GM23338 (cell line): ENCODE measurements at regions not wholly inside any gene's neighbourhood (a gene's known extent, or its start where the extent isn't known, plus 50 kb on each side); places are given as distances from the start of the nearest gene placed in this dataset.

Source experiments
- ATAC-seq: fragments of 200-7000 bp; cut with Tn5 transposase; 3 replicates; pipeline ENCODE4 v1.9.1; 2020
- DNase-seq: peaks from one replicate; pipeline ENCODE4 v3.0.0-alpha.2; 2015; ENCODE audit warnings: low spot score
- H2AFZ ChIP-seq: fragments of 200-600 bp; sonication (generic); 2 replicates; pipeline ENCODE4 v1.8.0; 2016; ENCODE audit warnings: antibody characterized with exemption, mild to moderate bottlenecking, moderate library complexity
- H3F3A ChIP-seq: fragments of 200-600 bp; sonication (generic); replicated peaks from 2 replicates; pipeline ENCODE4 v1.8.0; 2017; ENCODE audit warnings: antibody characterized with exemption, mixed run types, low read depth
- H3K27ac ChIP-seq: fragments of 200-600 bp; sonication (generic); 2 replicates; pipeline ENCODE4 v1.6.1; 2016; ENCODE audit warnings: low read depth
- H3K27me3 ChIP-seq: fragments of 200-600 bp; sonication (generic); 2 replicates; pipeline ENCODE4 v1.8.0; 2016; ENCODE audit warnings: mild to moderate bottlenecking, mixed run types, moderate library complexity; ENCODE audit not compliant: insufficient read depth
- H3K36me3 ChIP-seq: fragments of 200-600 bp; sonication (generic); 2 replicates; pipeline ENCODE4 v1.8.0; 2016; ENCODE audit warnings: mild to moderate bottlenecking; ENCODE audit not compliant: insufficient read depth
- H3K4me1 ChIP-seq: fragments of 200-600 bp; sonication (generic); 2 replicates; pipeline ENCODE4 v1.8.0; 2016; ENCODE audit warnings: mild to moderate bottlenecking, moderate library complexity; ENCODE audit not compliant: insufficient read depth
- H3K4me2 ChIP-seq: fragments of 200-600 bp; sonication (generic); 2 replicates; pipeline ENCODE4 v1.7.1; 2017; ENCODE audit warnings: mixed run types
- H3K4me3 ChIP-seq: fragments of 200-600 bp; sonication (generic); 2 replicates; pipeline ENCODE4 v1.6.1; 2016; ENCODE audit warnings: mixed run types
- H3K79me2 ChIP-seq: fragments of 200-600 bp; sonication (generic); replicated peaks from 2 replicates; pipeline ENCODE4 v1.8.0; 2017; ENCODE audit warnings: mild to moderate bottlenecking; ENCODE audit not compliant: insufficient read depth
- H3K9me2 ChIP-seq: fragments of 200-600 bp; sonication (generic); 2 replicates; pipeline ENCODE4 v1.8.0; 2017; ENCODE audit not compliant: insufficient read depth
- H4K20me1 ChIP-seq: fragments of 200-600 bp; sonication (generic); replicated peaks from 2 replicates; pipeline ENCODE4 v1.8.0; 2017; ENCODE audit warnings: mild to moderate bottlenecking; ENCODE audit not compliant: insufficient read depth
- H3K27ac Mint-ChIP-seq: 2 replicates; pipeline ENCODE4 v1.8.0; 2020; ENCODE audit warnings: inconsistent platforms, mild to moderate bottlenecking, moderate library complexity, mixed read lengths
- H3K27me3 Mint-ChIP-seq: 3 replicates; pipeline ENCODE4 v1.8.0; 2022; ENCODE audit warnings: low read depth, mild to moderate bottlenecking, moderate library complexity, mixed read lengths, inconsistent platforms; ENCODE audit not compliant: insufficient read depth, poor library complexity
- H3K36me3 Mint-ChIP-seq: 3 replicates; pipeline ENCODE4 v1.8.0; 2021; ENCODE audit warnings: low read depth, mild to moderate bottlenecking, inconsistent platforms, moderate library complexity, mixed read lengths
- H3K4me1 Mint-ChIP-seq: 3 replicates; pipeline ENCODE4 v1.8.0; 2020; ENCODE audit warnings: mild to moderate bottlenecking, inconsistent platforms, mixed read lengths
- H3K4me3 Mint-ChIP-seq: 3 replicates; pipeline ENCODE4 v1.8.0; 2021; ENCODE audit warnings: moderate library complexity, mild to moderate bottlenecking, inconsistent platforms, mixed read lengths
- H3K9me3 Mint-ChIP-seq: 3 replicates; pipeline ENCODE4 v1.8.0; 2020; ENCODE audit warnings: moderate library complexity, mild to moderate bottlenecking, inconsistent platforms, mixed read lengths
- CREB1 ChIP-seq: fragments of 250-450 bp; sonication (Bioruptor Pico); IDR thresholded peaks from 2 replicates; pipeline ENCODE4 v1.5.0; 2020; ENCODE audit warnings: low read depth, mild to moderate bottlenecking, moderate library complexity
- ETS1 ChIP-seq: IDR thresholded peaks from 2 replicates; pipeline ENCODE4 v1.6.1; 2016; ENCODE audit warnings: antibody characterized with exemption
- EZH2 ChIP-seq: fragments of 200-600 bp; sonication (generic); IDR thresholded peaks from one replicate; pipeline ENCODE4 v1.8.0; 2017; ENCODE audit warnings: antibody characterized with exemption, mild to moderate bottlenecking, low read depth; ENCODE audit not compliant: unreplicated experiment
- EZH2phosphoT487 ChIP-seq: fragments of 200-600 bp; sonication (generic); IDR thresholded peaks from one replicate; pipeline ENCODE4 v1.8.1; 2018; ENCODE audit warnings: antibody characterized with exemption; ENCODE audit not compliant: unreplicated experiment
- JUNB ChIP-seq: IDR thresholded peaks from one replicate; pipeline ENCODE4 v1.6.1; 2016; ENCODE audit warnings: antibody characterized with exemption; ENCODE audit not compliant: unreplicated experiment
- NANOG ChIP-seq: IDR thresholded peaks from 2 replicates; pipeline ENCODE4 v1.6.1; 2016; ENCODE audit warnings: antibody characterized with exemption, borderline replicate concordance
- POLR2AphosphoS5 ChIP-seq: IDR thresholded peaks from 2 replicates; pipeline ENCODE4 v1.6.1; 2016; ENCODE audit warnings: antibody characterized with exemption, low read depth
- STAT1 ChIP-seq: IDR thresholded peaks from one replicate; pipeline ENCODE4 v1.6.1; 2016; ENCODE audit warnings: antibody characterized with exemption; ENCODE audit not compliant: unreplicated experiment
- ZNF114 ChIP-seq: fragments of 250-450 bp; sonication (Bioruptor Pico); IDR thresholded peaks from 2 replicates; pipeline ENCODE4 v1.5.0; 2020; ENCODE audit warnings: mild to moderate bottlenecking, moderate library complexity
- ZNF331 ChIP-seq: fragments of 250-450 bp; sonication (Bioruptor Pico); IDR thresholded peaks from 2 replicates; pipeline ENCODE4 v1.5.0; 2020; ENCODE audit warnings: low read depth, mild to moderate bottlenecking, moderate library complexity
- TF ChIP-seq, protein P1 (sequence below): IDR thresholded peaks from one replicate; pipeline ENCODE4 v1.6.1; 2018; ENCODE audit warnings: antibody characterized with exemption; ENCODE audit not compliant: unreplicated experiment
- TF ChIP-seq, protein P2 (sequence below), 2 experiments: fragments of 200-600 bp in 1 of 2; sonication (generic) in 1 of 2; conservative IDR thresholded peaks; 2 replicates each; pipeline versions ENCODE4 v1.5.1 to v1.6.1; 2016 to 2017; ENCODE audit warnings: antibody characterized with exemption in 2 of 2, low read depth in 2 of 2, mild to moderate bottlenecking in 2 of 2, moderate library complexity in 1 of 2
- TF ChIP-seq, protein P3 (sequence below): fragments of 250-450 bp; sonication (Bioruptor Pico); IDR thresholded peaks from 2 replicates; pipeline ENCODE4 v1.5.0; 2020; ENCODE audit warnings: mild to moderate bottlenecking, moderate library complexity

- no peaks in the 10 kb centered on the region for H4K20me1 ChIP-seq
- Mint-ChIP-seq H3K9me3 (no peaks in the 10 kb centered on the region; the same call in 2 of the 3 replicates), H3K27ac (no peak overlapping the region), H3K4me3 (no peak overlapping the region), H3K27me3 (no peaks in the 10 kb centered on the region), H3K4me1 (no peaks in the 10 kb centered on the region), H3K36me3 (no peaks in the 10 kb centered on the region)
- ATAC-seq (no peak), DNase-seq (no peak)
- no peak overlapping the region for H3K4me2 ChIP-seq
- no peaks in the 10 kb centered on the region for H3K36me3 ChIP-seq
- no peaks in the 10 kb centered on the region for H3K9me2 ChIP-seq
- H3F3A ChIP-seq = no peaks in the 10 kb centered on the region
- TF ChIP-seq, protein P1, sequence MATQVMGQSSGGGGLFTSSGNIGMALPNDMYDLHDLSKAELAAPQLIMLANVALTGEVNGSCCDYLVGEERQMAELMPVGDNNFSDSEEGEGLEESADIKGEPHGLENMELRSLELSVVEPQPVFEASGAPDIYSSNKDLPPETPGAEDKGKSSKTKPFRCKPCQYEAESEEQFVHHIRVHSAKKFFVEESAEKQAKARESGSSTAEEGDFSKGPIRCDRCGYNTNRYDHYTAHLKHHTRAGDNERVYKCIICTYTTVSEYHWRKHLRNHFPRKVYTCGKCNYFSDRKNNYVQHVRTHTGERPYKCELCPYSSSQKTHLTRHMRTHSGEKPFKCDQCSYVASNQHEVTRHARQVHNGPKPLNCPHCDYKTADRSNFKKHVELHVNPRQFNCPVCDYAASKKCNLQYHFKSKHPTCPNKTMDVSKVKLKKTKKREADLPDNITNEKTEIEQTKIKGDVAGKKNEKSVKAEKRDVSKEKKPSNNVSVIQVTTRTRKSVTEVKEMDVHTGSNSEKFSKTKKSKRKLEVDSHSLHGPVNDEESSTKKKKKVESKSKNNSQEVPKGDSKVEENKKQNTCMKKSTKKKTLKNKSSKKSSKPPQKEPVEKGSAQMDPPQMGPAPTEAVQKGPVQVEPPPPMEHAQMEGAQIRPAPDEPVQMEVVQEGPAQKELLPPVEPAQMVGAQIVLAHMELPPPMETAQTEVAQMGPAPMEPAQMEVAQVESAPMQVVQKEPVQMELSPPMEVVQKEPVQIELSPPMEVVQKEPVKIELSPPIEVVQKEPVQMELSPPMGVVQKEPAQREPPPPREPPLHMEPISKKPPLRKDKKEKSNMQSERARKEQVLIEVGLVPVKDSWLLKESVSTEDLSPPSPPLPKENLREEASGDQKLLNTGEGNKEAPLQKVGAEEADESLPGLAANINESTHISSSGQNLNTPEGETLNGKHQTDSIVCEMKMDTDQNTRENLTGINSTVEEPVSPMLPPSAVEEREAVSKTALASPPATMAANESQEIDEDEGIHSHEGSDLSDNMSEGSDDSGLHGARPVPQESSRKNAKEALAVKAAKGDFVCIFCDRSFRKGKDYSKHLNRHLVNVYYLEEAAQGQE = no peak
- TF ChIP-seq NANOG (no peak), POLR2AphosphoS5 (no peak), ETS1 (no peak), STAT1 (no peak), ZNF331 (CRISPR knock-in tag) (no peak), EZH2 (no peak), EZH2phosphoT487 (no peak), JUNB (no peak), ZNF114 (no peak), CREB1 (CRISPR knock-in tag) (no peak)
- TF ChIP-seq, protein P2, sequence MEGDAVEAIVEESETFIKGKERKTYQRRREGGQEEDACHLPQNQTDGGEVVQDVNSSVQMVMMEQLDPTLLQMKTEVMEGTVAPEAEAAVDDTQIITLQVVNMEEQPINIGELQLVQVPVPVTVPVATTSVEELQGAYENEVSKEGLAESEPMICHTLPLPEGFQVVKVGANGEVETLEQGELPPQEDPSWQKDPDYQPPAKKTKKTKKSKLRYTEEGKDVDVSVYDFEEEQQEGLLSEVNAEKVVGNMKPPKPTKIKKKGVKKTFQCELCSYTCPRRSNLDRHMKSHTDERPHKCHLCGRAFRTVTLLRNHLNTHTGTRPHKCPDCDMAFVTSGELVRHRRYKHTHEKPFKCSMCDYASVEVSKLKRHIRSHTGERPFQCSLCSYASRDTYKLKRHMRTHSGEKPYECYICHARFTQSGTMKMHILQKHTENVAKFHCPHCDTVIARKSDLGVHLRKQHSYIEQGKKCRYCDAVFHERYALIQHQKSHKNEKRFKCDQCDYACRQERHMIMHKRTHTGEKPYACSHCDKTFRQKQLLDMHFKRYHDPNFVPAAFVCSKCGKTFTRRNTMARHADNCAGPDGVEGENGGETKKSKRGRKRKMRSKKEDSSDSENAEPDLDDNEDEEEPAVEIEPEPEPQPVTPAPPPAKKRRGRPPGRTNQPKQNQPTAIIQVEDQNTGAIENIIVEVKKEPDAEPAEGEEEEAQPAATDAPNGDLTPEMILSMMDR (conservative IDR thresholded peaks at IDR 0.05; ENCODE audit: low read depth in 2 of 2) = no peak
- TF ChIP-seq, protein P3, sequence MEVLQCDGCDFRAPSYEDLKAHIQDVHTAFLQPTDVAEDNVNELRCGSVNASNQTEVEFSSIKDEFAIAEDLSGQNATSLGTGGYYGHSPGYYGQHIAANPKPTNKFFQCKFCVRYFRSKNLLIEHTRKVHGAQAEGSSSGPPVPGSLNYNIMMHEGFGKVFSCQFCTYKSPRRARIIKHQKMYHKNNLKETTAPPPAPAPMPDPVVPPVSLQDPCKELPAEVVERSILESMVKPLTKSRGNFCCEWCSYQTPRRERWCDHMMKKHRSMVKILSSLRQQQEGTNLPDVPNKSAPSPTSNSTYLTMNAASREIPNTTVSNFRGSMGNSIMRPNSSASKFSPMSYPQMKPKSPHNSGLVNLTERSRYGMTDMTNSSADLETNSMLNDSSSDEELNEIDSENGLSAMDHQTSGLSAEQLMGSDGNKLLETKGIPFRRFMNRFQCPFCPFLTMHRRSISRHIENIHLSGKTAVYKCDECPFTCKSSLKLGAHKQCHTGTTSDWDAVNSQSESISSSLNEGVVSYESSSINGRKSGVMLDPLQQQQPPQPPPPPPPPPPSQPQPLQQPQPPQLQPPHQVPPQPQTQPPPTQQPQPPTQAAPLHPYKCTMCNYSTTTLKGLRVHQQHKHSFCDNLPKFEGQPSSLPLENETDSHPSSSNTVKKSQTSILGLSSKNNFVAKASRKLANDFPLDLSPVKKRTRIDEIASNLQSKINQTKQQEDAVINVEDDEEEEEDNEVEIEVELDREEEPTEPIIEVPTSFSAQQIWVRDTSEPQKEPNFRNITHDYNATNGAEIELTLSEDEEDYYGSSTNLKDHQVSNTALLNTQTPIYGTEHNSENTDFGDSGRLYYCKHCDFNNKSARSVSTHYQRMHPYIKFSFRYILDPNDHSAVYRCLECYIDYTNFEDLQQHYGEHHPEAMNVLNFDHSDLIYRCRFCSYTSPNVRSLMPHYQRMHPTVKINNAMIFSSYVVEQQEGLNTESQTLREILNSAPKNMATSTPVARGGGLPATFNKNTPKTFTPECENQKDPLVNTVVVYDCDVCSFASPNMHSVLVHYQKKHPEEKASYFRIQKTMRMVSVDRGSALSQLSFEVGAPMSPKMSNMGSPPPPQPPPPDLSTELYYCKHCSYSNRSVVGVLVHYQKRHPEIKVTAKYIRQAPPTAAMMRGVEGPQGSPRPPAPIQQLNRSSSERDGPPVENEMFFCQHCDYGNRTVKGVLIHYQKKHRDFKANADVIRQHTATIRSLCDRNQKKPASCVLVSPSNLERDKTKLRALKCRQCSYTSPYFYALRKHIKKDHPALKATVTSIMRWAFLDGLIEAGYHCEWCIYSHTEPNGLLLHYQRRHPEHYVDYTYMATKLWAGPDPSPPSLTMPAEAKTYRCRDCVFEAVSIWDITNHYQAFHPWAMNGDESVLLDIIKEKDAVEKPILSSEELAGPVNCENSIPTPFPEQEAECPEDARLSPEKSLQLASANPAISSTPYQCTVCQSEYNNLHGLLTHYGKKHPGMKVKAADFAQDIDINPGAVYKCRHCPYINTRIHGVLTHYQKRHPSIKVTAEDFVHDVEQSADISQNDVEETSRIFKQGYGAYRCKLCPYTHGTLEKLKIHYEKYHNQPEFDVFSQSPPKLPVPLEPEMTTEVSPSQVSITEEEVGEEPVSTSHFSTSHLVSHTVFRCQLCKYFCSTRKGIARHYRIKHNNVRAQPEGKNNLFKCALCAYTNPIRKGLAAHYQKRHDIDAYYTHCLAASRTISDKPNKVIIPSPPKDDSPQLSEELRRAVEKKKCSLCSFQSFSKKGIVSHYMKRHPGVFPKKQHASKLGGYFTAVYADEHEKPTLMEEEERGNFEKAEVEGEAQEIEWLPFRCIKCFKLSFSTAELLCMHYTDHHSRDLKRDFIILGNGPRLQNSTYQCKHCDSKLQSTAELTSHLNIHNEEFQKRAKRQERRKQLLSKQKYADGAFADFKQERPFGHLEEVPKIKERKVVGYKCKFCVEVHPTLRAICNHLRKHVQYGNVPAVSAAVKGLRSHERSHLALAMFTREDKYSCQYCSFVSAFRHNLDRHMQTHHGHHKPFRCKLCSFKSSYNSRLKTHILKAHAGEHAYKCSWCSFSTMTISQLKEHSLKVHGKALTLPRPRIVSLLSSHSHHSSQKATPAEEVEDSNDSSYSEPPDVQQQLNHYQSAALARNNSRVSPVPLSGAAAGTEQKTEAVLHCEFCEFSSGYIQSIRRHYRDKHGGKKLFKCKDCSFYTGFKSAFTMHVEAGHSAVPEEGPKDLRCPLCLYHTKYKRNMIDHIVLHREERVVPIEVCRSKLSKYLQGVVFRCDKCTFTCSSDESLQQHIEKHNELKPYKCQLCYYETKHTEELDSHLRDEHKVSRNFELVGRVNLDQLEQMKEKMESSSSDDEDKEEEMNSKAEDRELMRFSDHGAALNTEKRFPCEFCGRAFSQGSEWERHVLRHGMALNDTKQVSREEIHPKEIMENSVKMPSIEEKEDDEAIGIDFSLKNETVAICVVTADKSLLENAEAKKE (CRISPR knock-in tag) = no peak
- H3K4me3 ChIP-seq = no peak overlapping the region
- no peaks in the 10 kb centered on the region for H3K27me3 ChIP-seq
- no peak overlapping the region for H3K27ac ChIP-seq
- H2AFZ ChIP-seq = no peak overlapping the region
- H3K4me1 ChIP-seq = no peaks in the 10 kb centered on the region
- no peaks in the 10 kb centered on the region for H3K79me2 ChIP-seq
Observed at GRCh38 chr3:132124096-132124495, 89.3 kb upstream of the CPNE4 start.
